Large intestine (tissue), 3 donors: ENCODE measurements at regions not wholly inside any gene's neighbourhood (a gene's known extent, or its start where the extent isn't known, plus 50 kb on each side); places are given as distances from the start of the nearest gene placed in this dataset.

Experiments
- DNase-seq, 2 donors: peaks; one replicate each; pipeline versions ENCODE4 v3.0.0 to v3.0.0-alpha.2; 2013
- H3K27ac ChIP-seq: one replicate; pipeline ENCODE4 v1.5.1; 2013; ENCODE audit warnings: low read length
- H3K27me3 ChIP-seq: 2 replicates; pipeline ENCODE4 v1.6.1; 2013; ENCODE audit warnings: low read length; ENCODE audit not compliant: control insufficient read depth, insufficient read depth
- H3K36me3 ChIP-seq: 2 replicates; pipeline ENCODE4 v1.6.1; 2013; ENCODE audit warnings: low read length; ENCODE audit not compliant: control insufficient read depth, insufficient read depth
- H3K4me1 ChIP-seq: one replicate; pipeline ENCODE4 v1.6.1; 2013; ENCODE audit warnings: low read length; ENCODE audit not compliant: control insufficient read depth, insufficient read depth
- H3K4me3 ChIP-seq: one replicate; pipeline ENCODE4 v1.5.1; 2013; ENCODE audit warnings: low read length
- H3K9me3 ChIP-seq: one replicate; pipeline ENCODE4 v1.6.1; 2013; ENCODE audit warnings: mild to moderate bottlenecking, low read depth, low read length, moderate library complexity; ENCODE audit not compliant: control insufficient read depth
- WGBS: methylation state at CpG from one replicate; pipeline ENCODE4 v1.1.5; 2013; ENCODE audit warnings: low lambda C conversion rate; ENCODE audit not compliant: insufficient coverage; 5-methylcytosine and 5-hydroxymethylcytosine counted together

DNA sequence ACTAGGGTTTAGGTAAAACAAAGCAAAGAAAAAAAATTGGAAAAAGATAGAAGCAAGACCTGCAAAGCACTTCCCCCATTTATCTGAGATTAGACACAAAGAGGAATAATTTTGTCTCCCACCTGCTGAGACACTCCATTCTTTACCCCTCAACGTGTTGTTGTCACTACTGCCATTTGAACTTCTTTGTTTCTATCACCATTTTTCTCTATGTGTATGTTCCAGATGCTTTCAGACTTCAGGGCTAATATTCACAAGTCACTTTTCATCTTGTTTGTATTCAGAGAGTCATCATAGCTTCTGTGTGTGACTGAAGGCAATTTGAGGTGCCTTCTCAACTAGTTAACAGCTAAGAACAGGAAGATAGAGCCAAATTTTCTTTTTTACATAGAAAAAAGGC is 512.5 kb downstream of the TBC1D4 start:
- no peak for DNase-seq
- Histone ChIP-seq H3K36me3 (no peaks in the 10 kb centered on the region), H3K27ac (no peak overlapping the region), H3K4me1 (no peaks in the 10 kb centered on the region), H3K9me3 (no peaks in the 10 kb centered on the region), H3K27me3 (no peaks in the 10 kb centered on the region), H3K4me3 (no peak overlapping the region)
- 20% methylated on average over 1 of the region's 1 CpG for WGBS

DNA sequence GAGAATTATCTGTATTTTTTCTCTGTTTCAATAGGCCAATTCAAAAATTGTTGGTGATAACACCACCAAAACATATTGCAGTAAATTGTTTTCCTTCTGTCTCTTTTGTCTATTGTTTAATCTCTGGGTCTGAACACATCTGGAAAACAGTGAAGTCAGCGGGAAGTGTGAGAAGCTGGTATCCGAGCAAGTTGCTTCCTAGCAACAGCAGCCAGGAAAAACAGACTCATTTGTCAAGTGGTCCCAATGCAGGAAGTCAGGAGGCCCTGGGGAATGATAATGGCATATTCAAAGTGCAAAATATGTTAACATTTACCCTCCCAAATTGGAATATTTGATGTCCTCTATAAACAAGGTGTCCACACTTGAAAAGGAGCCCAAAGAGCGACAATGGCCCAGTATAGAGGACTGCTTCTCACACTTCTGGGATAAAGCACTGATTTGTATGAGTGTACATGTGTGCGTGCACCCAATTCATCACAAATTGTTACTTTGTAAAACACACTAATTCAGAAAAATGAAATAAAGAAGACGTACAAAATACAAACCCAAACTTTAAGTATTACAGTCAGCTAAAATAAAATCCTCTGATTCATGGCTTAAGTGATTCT is 515.0 kb downstream of the TBC1D4 start:
- Histone ChIP-seq H3K27ac (no peak overlapping the region), H3K4me3 (no peak overlapping the region), H3K27me3 (no peaks in the 10 kb centered on the region), H3K9me3 (no peaks in the 10 kb centered on the region), H3K4me1 (no peaks in the 10 kb centered on the region), H3K36me3 (no peaks in the 10 kb centered on the region)
- WGBS, result 85% methylated on average over 2 of the region's 5 CpGs
- DNase-seq, result peak; percentile 16 to 26

DNA sequence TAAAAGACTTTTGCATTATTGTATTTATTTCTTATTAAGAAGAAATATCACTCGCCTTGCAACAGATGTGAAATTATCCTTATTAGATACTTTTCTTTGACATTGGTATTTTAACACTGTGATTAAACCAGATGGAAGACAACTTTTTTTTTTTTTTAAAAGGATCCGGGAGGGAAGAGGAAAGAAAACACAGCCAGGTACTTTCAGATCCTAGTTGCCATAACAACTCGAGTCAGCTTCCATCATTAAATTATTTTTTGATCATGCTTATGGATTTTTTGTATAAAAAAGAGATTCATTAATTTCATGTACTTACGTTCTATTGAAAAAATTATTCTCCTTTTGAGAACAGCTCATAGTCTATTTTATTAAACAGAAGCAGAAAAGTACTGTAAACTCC is 515.7 kb downstream of the TBC1D4 start:
- H3K27me3 ChIP-seq, result no peaks in the 10 kb centered on the region
- no peak overlapping the region for H3K4me3 ChIP-seq
- WGBS, result 91% methylated on average over 2 of the region's 4 CpGs

DNA sequence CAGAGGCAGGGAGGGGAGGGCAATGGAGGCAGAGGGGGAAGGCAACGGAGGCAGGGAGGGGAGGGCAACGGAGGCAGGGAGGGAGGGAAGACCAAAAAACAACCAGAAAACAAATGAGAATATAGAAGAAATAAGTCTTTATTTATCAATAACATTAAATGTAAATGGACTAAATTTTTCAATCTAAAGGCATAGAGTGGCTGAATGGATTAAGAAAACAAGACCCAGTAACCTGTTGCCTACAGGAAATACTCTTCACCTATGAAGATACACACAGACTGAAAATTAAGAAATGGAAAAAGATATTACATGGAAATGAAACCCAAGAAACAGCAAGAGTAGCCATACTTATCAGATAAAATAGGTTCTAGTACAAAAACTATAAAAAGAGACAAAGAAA is 536.3 kb downstream of the TBC1D4 start:
- Histone ChIP-seq H3K9me3 (peaks cover 8% of the 10 kb centered on the region), H3K36me3 (no peaks in the 10 kb centered on the region), H3K27me3 (no peaks in the 10 kb centered on the region), H3K27ac (no peak overlapping the region), H3K4me3 (no peak overlapping the region), H3K4me1 (no peaks in the 10 kb centered on the region)
- no CpG with 5 or more reads among the region's 2 CpGs for WGBS
- DNase-seq, result no peak

More for the DNA sequence above, 515.7 kb downstream of the TBC1D4 start:
- Histone ChIP-seq H3K27ac (no peak overlapping the region), H3K36me3 (no peaks in the 10 kb centered on the region), H3K4me1 (no peaks in the 10 kb centered on the region), H3K9me3 (no peaks in the 10 kb centered on the region)
- no peak for DNase-seq

DNA sequence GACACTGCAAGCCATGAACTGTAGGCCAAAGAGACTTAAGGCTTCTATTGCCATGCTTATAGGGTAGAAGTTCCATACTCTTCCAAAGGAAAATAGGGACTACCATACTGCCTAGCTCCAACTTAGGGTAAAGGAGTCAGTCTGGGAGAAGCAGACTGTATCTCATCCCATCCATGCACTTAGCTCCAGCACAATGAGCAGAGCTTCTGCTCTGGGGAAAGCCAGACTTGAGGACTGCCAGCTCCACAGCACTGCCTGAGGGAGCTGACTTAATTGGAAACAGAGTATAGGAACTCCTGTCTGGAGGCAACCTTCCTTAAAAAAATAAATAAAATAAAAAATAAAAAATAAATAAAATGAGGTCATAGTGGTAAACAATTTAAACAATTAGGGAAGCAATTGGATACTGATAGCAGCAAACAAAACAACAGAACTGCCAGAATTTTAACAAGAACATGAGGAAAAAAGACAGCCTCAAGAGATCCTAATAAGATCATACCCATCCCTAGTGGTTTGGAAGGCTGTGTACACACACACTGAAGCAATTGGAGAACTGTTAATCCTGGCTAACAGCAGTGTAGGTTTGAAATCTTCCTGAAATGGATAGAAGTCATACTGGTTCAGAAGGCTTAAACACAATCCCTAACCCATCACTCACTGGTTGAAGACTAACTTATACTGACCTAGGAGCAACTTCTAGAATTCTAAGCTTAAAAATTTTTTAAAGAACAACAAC is 550.1 kb downstream of the TBC1D4 start:
- H3K27ac ChIP-seq, result no peak overlapping the region
- no peaks in the 10 kb centered on the region for H3K27me3 ChIP-seq
- DNase-seq, result no peak
- H3K36me3 ChIP-seq, result no peaks in the 10 kb centered on the region
- no peak overlapping the region for H3K4me3 ChIP-seq
- H3K9me3 ChIP-seq, result no peaks in the 10 kb centered on the region
- H3K4me1 ChIP-seq, result no peaks in the 10 kb centered on the region

DNA sequence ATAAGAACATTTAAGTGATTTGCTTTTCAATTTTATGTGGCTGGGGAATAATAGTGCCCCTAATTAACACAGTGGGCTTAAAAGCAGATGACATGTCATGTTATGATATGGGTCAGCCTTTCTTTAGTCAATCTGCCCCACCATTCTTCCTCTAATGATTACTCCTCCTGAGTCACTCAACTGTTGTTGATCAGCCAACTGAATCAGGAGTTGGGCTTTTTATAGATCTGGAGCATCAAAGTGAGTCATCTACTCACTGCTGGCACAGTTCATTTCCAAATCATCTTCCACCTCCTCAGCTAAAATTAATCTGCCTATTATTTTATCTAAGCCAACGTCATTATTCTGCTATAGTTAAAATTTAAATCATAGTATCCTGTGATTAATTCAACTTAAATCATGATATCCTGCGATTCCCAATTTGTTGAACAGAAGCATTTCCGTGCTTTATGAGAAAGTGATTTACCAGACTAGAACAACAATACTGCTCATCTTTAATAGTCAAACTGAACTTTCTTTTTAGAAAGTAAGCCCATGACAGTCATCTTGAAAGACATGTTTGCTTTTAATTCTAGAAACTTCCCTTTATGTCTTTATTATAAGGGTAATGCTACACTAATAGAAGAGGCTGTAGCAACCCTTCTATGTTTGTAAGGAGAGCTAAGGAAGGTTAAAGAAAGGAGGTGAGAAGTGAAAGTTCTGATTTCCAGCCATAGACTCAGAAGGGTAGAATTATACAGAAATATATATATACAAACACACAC is 551.4 kb downstream of the TBC1D4 start:
- WGBS, result 100% methylated on average over 1 of the region's 3 CpGs

DNA sequence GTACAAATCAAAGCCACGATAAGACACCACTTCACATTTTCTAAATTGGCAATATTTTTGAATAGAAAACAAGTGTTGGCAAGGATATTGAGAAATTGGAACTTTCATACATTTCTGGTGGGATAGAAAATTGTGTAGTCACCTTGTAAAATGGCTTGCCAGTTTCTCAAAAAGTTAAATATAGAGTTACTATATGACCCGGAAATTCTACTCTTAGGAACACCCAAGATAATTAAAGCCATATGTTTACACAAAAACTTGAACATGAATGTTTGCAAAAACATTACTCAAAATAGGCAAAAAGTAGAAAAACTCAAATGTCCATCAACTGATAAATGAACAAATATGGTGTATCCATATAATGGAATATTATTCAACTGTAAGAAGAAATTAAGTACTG is 552.5 kb downstream of the TBC1D4 start:
- WGBS, result 86% methylated on average over 1 of the region's 2 CpGs
- H3K4me1 ChIP-seq, result no peaks in the 10 kb centered on the region

More for the DNA sequence above, 551.4 kb downstream of the TBC1D4 start:
- no peak overlapping the region for H3K27ac ChIP-seq
- H3K9me3 ChIP-seq, result no peaks in the 10 kb centered on the region
- H3K27me3 ChIP-seq, result no peaks in the 10 kb centered on the region
- H3K4me3 ChIP-seq, result no peak overlapping the region
- H3K4me1 ChIP-seq, result no peaks in the 10 kb centered on the region
- H3K36me3 ChIP-seq, result no peaks in the 10 kb centered on the region
- DNase-seq, result no peak

DNA sequence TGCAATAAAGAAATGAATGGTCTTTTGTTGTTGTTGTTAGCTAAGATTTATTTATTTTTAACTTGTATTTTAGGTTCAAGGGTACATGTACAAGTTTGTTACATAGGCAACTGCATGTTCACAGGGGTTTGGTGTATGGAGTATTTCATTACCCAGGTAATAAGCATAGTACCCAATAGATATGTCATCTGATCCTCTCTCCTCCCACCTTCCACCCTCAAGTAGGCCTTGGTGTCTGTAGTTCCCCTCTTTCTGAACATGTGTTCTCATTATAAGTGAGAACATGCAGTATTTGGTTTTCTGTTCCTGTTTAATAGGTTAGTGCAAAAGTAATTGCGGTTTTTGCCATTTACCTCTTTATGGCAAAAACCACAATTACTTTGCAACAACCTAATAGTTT is 554.1 kb downstream of the TBC1D4 start:
- H3K27me3 ChIP-seq, result no peaks in the 10 kb centered on the region
- no peaks in the 10 kb centered on the region for H3K4me1 ChIP-seq
- H3K4me3 ChIP-seq, result no peak overlapping the region
- H3K27ac ChIP-seq, result no peak overlapping the region
- no CpG with 5 or more reads among the region's 1 CpG for WGBS
- H3K36me3 ChIP-seq, result no peaks in the 10 kb centered on the region
- no peaks in the 10 kb centered on the region for H3K9me3 ChIP-seq
- DNase-seq, result no peak

More for the DNA sequence above, 552.5 kb downstream of the TBC1D4 start:
- Histone ChIP-seq H3K27ac (no peak overlapping the region), H3K9me3 (no peaks in the 10 kb centered on the region), H3K27me3 (no peaks in the 10 kb centered on the region), H3K36me3 (no peaks in the 10 kb centered on the region), H3K4me3 (no peak overlapping the region)
- DNase-seq, result no peak

DNA sequence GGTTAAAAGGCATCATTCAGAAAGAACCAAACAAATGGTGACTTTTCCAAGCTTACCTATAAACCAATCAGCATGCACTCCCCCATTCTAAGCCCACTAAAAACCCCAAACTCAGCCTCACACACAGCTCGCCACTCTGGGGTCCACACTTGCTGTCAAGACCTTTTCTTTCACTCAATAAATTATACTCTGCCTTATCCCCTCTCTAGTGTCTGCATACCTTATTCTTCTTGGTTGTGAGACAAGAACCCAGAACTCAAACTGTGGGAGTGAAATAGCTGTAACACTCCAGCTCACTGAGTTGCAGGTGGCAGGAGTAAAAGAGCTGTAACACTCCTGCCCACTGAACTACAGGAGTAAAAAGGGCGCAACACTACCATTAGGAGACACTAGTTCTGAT is 559.0 kb downstream of the TBC1D4 start:
- H3K27ac ChIP-seq, result no peak overlapping the region
- no peaks in the 10 kb centered on the region for H3K27me3 ChIP-seq
- no peaks in the 10 kb centered on the region for H3K36me3 ChIP-seq
- WGBS, result 90% methylated on average over 2 of the region's 2 CpGs
- H3K9me3 ChIP-seq, result no peaks in the 10 kb centered on the region
- no peak for DNase-seq
- H3K4me3 ChIP-seq, result no peak overlapping the region
- H3K4me1 ChIP-seq, result no peaks in the 10 kb centered on the region

DNA sequence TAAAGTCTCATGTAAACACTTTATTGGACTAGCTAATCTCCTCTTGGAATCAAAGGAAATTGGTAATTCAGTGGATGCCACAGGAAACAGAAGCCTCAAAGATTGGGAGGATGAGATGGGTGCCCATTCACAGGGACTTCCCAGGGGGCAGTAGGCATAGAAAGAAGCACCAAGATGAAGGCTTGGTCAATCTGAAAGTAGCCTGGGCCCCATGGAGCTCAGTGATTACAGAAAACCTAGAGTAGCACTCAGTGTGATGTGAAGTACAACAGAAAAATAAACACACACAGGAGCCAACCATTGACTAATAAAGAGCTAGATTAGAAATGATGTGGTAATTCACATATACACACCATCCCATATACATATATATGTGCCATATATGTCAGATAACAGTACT is 560.6 kb downstream of the TBC1D4 start:
- no peak overlapping the region for H3K27ac ChIP-seq
- H3K27me3 ChIP-seq, result no peaks in the 10 kb centered on the region
- no peak overlapping the region for H3K4me3 ChIP-seq
- H3K36me3 ChIP-seq, result no peaks in the 10 kb centered on the region
- no peaks in the 10 kb centered on the region for H3K9me3 ChIP-seq
- no peak for DNase-seq
- no peaks in the 10 kb centered on the region for H3K4me1 ChIP-seq
